IPS DF 6.9 (cell line): ENCODE measurements at regions not wholly inside any gene's neighbourhood (a gene's known extent, or its start where the extent isn't known, plus 50 kb on each side); places are given as distances from the start of the nearest gene placed in this dataset.

ENCODE experiments used
- DNase-seq: peaks from one replicate; pipeline ENCODE4 v3.0.0-alpha.2; 2013; ENCODE audit warnings: low read depth, low spot score
- H3K27ac ChIP-seq: one replicate; pipeline ENCODE4 v1.5.1; 2013; ENCODE audit warnings: low read length, control low read depth
- H3K27me3 ChIP-seq: 2 replicates; pipeline ENCODE4 v1.6.1; 2013; ENCODE audit warnings: mild to moderate bottlenecking, low read length; ENCODE audit not compliant: control insufficient read depth, insufficient read depth
- H3K36me3 ChIP-seq: 2 replicates; pipeline ENCODE4 v1.6.1; 2013; ENCODE audit warnings: low read length; ENCODE audit not compliant: control insufficient read depth, insufficient read depth
- H3K4me1 ChIP-seq: 2 replicates; pipeline ENCODE4 v1.6.1; 2013; ENCODE audit warnings: low read length; ENCODE audit not compliant: control insufficient read depth, insufficient read depth
- H3K4me3 ChIP-seq: 2 replicates; pipeline ENCODE4 v1.5.1; 2013; ENCODE audit warnings: mild to moderate bottlenecking, low read length
- H3K9me3 ChIP-seq: 2 replicates; pipeline ENCODE4 v1.6.1; 2013; ENCODE audit warnings: low read length, inconsistent platforms; ENCODE audit not compliant: control insufficient read depth, insufficient read depth
- WGBS: extraction: QIAGEN DNeasy Blood & Tissue Kit; methylation state at CpG from one replicate; pipeline ENCODE4 v1.1.7; 2013; ENCODE audit warnings: mixed read lengths, missing lambda C conversion rate; ENCODE audit not compliant: insufficient read length, insufficient coverage; 5-methylcytosine and 5-hydroxymethylcytosine counted together

DNA sequence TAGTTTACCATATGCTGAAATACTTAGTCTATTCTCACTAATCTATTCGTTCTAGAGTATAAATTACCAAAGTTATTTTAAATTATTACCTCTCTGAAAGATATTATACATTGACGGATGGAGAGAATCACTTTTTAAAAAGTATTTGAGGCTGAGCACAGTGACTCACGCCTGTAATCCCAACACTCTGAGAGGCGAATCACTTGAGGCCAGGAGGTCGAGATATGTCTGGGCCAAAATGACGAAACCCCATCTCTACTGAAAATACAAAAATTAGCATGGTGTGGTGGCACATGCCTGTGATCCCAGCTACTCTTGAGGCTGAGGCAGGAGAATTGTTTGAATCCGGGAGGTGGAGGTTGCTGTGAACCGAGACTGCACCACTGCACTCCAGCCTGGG is 64.0 kb upstream of the SPATA31C2 start:
- H3K36me3 ChIP-seq = no peaks in the 10 kb centered on the region
- WGBS = no CpG with 5 or more reads among the region's 8 CpGs
- H3K9me3 ChIP-seq = no peaks in the 10 kb centered on the region
- H3K4me3 ChIP-seq = no peak overlapping the region
- no peak overlapping the region for H3K27ac ChIP-seq
- DNase-seq = no peak
- peaks cover 2% of the 10 kb centered on the region for H3K4me1 ChIP-seq
- no peaks in the 10 kb centered on the region for H3K27me3 ChIP-seq

DNA sequence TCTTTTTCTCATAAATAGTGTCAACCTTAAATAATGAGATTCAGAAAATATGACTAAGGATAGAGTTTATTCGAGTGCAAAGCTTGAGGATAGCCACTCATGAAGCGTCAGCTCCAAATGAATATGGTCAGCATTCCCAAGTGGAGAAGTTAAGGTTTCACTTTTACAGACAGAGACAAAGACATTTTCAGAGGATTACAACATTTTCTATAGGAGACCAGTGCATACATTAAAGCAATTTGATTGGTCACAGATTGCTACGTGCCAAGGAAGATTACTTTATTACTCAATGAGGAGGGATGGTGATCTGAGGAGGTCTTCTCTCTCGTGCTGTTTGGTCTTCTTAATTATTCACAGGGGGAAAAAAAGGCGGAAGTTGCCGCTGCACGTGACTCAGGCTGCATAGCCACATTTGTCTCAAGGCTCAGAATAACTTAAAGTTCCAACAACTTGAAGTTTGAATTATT is 60.1 kb upstream of the SPATA31C2 start:
- Histone ChIP-seq H3K4me3 (no peak overlapping the region), H3K27ac (no peak overlapping the region), H3K36me3 (no peaks in the 10 kb centered on the region), H3K4me1 (peaks cover 2% of the 10 kb centered on the region), H3K9me3 (no peaks in the 10 kb centered on the region), H3K27me3 (no peaks in the 10 kb centered on the region)
- DNase-seq = no peak
- no CpG with 5 or more reads among the region's 7 CpGs for WGBS

GRCh38 chr9:88197781-88198340 is 59.6 kb upstream of the SPATA31C2 start:
- H3K9me3 ChIP-seq = no peaks in the 10 kb centered on the region
- H3K4me3 ChIP-seq = no peak overlapping the region
- peaks cover 2% of the 10 kb centered on the region for H3K4me1 ChIP-seq
- H3K36me3 ChIP-seq = no peaks in the 10 kb centered on the region
- no peak for DNase-seq
- H3K27ac ChIP-seq = no peak overlapping the region
- H3K27me3 ChIP-seq = no peaks in the 10 kb centered on the region
- WGBS = no CpG with 5 or more reads among the region's 4 CpGs

- no CpG with 5 or more reads among the region's 3 CpGs for WGBS
- Histone ChIP-seq H3K27me3 (no peaks in the 10 kb centered on the region), H3K36me3 (no peaks in the 10 kb centered on the region), H3K4me1 (peaks cover 2% of the 10 kb centered on the region), H3K4me3 (no peak overlapping the region), H3K27ac (no peak overlapping the region), H3K9me3 (no peaks in the 10 kb centered on the region)
- no peak for DNase-seq
These were observed 58.7 kb upstream of the SPATA31C2 start for GRCh38 chr9:88197016-88197415.

GRCh38 chr9:88196142-88196790 is 58.0 kb upstream of the SPATA31C2 start:
- Histone ChIP-seq H3K4me1 (peaks cover 2% of the 10 kb centered on the region), H3K27me3 (no peaks in the 10 kb centered on the region), H3K36me3 (no peaks in the 10 kb centered on the region), H3K27ac (no peak overlapping the region), H3K9me3 (no peaks in the 10 kb centered on the region), H3K4me3 (no peak overlapping the region)
- no peak for DNase-seq
- WGBS = no CpG with 5 or more reads among the region's 5 CpGs

DNA sequence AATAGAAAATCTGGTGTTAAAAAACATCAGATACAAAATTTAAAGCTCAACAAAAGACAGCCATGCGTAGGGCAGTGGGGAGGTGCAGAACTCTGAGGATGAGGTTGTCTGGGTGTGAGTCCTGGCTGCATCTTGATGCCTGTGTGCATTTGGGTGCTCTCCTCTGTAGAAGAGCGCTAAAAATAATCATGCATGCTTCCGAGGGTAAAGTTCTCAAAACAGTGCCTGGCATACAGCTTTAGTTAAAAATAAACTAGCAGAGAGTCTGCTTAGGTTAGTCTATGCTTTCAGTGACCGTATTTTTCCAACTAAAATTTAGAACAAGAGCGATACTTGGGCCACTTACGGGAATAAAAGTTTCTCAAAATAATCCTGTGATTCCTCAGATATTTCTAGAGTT is 55.5 kb upstream of the SPATA31C2 start:
- no peak for DNase-seq
- H3K9me3 ChIP-seq = no peaks in the 10 kb centered on the region
- H3K4me3 ChIP-seq = no peak overlapping the region
- H3K4me1 ChIP-seq = peaks cover 2% of the 10 kb centered on the region
- WGBS = no CpG with 5 or more reads among the region's 6 CpGs
- H3K36me3 ChIP-seq = no peaks in the 10 kb centered on the region
- H3K27me3 ChIP-seq = no peaks in the 10 kb centered on the region
- H3K27ac ChIP-seq = no peak overlapping the region

GRCh38 chr9:88191456-88191855 is 53.2 kb upstream of the SPATA31C2 start:
- WGBS = no CpG with 5 or more reads among the region's 2 CpGs
- Histone ChIP-seq H3K4me3 (no peak overlapping the region), H3K27ac (no peak overlapping the region), H3K36me3 (no peaks in the 10 kb centered on the region), H3K27me3 (no peaks in the 10 kb centered on the region), H3K4me1 (no peaks in the 10 kb centered on the region), H3K9me3 (no peaks in the 10 kb centered on the region)
- no peak for DNase-seq

GRCh38 chr9:88189371-88189770 is 51.1 kb upstream of the SPATA31C2 start:
- Histone ChIP-seq H3K27me3 (no peaks in the 10 kb centered on the region), H3K9me3 (no peaks in the 10 kb centered on the region), H3K36me3 (no peaks in the 10 kb centered on the region), H3K27ac (no peak overlapping the region), H3K4me3 (no peak overlapping the region), H3K4me1 (no peaks in the 10 kb centered on the region)
- no peak for DNase-seq
- no CpG with 5 or more reads among the region's 1 CpG for WGBS
